PFSK-1 (cell line): ENCODE measurements at regions not wholly inside any gene's neighbourhood (a gene's known extent, or its start where the extent isn't known, plus 50 kb on each side); places are given as distances from the start of the nearest gene placed in this dataset.

Experiments used
- REST ChIP-seq, 2 experiments: IDR thresholded peaks; 2 replicates each; pipeline versions ENCODE4 v1.6.1 to v1.8.0; 2011 to 2012; ENCODE audit warnings: low read depth in 2 of 2, low read length in 2 of 2, control low read depth in 1 of 2, inconsistent platforms in 1 of 2, mild to moderate bottlenecking in 1 of 2, moderate library complexity in 1 of 2; ENCODE audit not compliant: insufficient read depth in 1 of 2
- TAF1 ChIP-seq: IDR thresholded peaks from 2 replicates; pipeline ENCODE4 v1.6.1; 2012; ENCODE audit warnings: low read length, control low read depth, borderline replicate concordance; ENCODE audit not compliant: insufficient read depth

- no peak for TF ChIP-seq REST (IDR thresholded peaks at IDR 0.05; ENCODE audit: insufficient read depth in 1 of 2, low read depth in 2 of 2, low read length in 2 of 2)
- TF ChIP-seq TAF1: no peak
Measured at GRCh38 chr6:98634569-98634968, 199.8 kb upstream of the POU3F2 start.
